HG03342 (cell line): ENCODE measurements at regions not wholly inside any gene's neighbourhood (a gene's known extent, or its start where the extent isn't known, plus 50 kb on each side); places are given as distances from the start of the nearest gene placed in this dataset.
"Not testable (repeated sequence)": the region's sequence is repeated elsewhere in the genome, so short reads cannot be mapped to it uniquely, and the experiment has no call there.

Source experiments
- ATAC-seq: cut with Tn5 transposase; IDR thresholded peaks from one replicate; pipeline ENCODE4 v1.9.1; 2021; ENCODE audit warnings: mild to moderate bottlenecking, moderate library complexity; ENCODE audit not compliant: unreplicated experiment

- no peak for ATAC-seq
Measured at GRCh38 chr16:79379095-79379494, 221.4 kb downstream of the MAF start.

- ATAC-seq = not testable (repeated sequence)
Measured at GRCh38 chr16:79377082-79377481, 223.5 kb downstream of the MAF start.

- no peak for ATAC-seq
Measured at GRCh38 chr16:79375351-79375750, 225.2 kb downstream of the MAF start.

GRCh38 chr16:79372503-79373184 is 227.9 kb downstream of the MAF start:
- ATAC-seq = no peak

- no peak for ATAC-seq
Measured at GRCh38 chr16:79370736-79371135, 229.8 kb downstream of the MAF start.

- ATAC-seq = no peak
Measured at GRCh38 chr16:79369796-79370195, 230.7 kb downstream of the MAF start.

GRCh38 chr16:79367822-79368221 is 232.7 kb downstream of the MAF start:
- no peak for ATAC-seq

GRCh38 chr16:79366635-79367034 is 233.9 kb downstream of the MAF start:
- ATAC-seq = no peak

GRCh38 chr16:79365702-79366101 is 234.8 kb downstream of the MAF start:
- no peak for ATAC-seq

GRCh38 chr16:79363484-79363883 is 237.1 kb downstream of the MAF start:
- no peak for ATAC-seq

GRCh38 chr16:79363035-79363434 is 237.5 kb downstream of the MAF start:
- ATAC-seq = no peak

- no peak for ATAC-seq
Measured at GRCh38 chr16:79362300-79362970, 238.1 kb downstream of the MAF start.

GRCh38 chr16:79361132-79361751 is 239.3 kb downstream of the MAF start:
- no peak for ATAC-seq

- no peak for ATAC-seq
Measured at GRCh38 chr16:79360267-79360666, 240.3 kb downstream of the MAF start.

- no peak for ATAC-seq
Measured at GRCh38 chr16:79359082-79359481, 241.5 kb downstream of the MAF start.

- no peak for ATAC-seq
Measured at GRCh38 chr16:79358188-79358587, 242.3 kb downstream of the MAF start.

GRCh38 chr16:79355600-79356358 is 244.8 kb downstream of the MAF start:
- no peak for ATAC-seq

- ATAC-seq = no peak
Measured at GRCh38 chr16:79351927-79352326, 248.6 kb downstream of the MAF start.

GRCh38 chr16:79349803-79350202 is 250.7 kb downstream of the MAF start:
- ATAC-seq = no peak

GRCh38 chr16:79348521-79349306 is 251.8 kb downstream of the MAF start:
- ATAC-seq = no peak

GRCh38 chr16:79347277-79347676 is 253.3 kb downstream of the MAF start:
- ATAC-seq = no peak
